ELF-1 (cell line): ENCODE measurements at regions not wholly inside any gene's neighbourhood (a gene's known extent, or its start where the extent isn't known, plus 50 kb on each side); places are given as distances from the start of the nearest gene placed in this dataset.

ENCODE experiments used
- DNase-seq: peaks from one replicate; pipeline ENCODE4 v3.0.0-alpha.2; 2016; ENCODE audit warnings: low read depth, low spot score

GRCh38 chr7:155930061-155930460 is 117.8 kb upstream of the SHH start:
- DNase-seq: no peak

DNA sequence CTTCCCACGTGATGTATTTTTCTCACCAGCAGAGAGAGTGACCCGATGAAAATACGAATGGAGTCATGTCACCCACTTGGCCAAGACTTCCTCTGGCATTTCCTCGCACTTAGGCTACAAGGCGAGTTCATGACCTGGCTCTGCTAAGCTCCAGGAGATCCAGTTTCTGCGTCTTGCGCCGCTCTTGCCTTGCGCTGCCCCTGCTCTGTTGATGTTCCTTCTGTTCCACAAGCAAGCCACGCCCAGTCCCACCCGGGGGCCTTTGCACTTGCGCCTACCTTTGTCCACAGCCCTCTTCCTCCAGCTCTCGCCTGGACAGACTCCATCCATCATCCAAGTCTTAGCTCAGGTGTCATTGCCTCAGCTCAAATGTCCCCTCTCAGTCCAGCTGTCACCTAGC is 116.3 kb upstream of the SHH start:
- peak; percentile 49 for DNase-seq

- DNase-seq: no peak
Observed at GRCh38 chr7:155927905-155928304, 115.6 kb upstream of the SHH start.

GRCh38 chr7:155925682-155926081 is 113.4 kb upstream of the SHH start:
- no peak for DNase-seq

DNA sequence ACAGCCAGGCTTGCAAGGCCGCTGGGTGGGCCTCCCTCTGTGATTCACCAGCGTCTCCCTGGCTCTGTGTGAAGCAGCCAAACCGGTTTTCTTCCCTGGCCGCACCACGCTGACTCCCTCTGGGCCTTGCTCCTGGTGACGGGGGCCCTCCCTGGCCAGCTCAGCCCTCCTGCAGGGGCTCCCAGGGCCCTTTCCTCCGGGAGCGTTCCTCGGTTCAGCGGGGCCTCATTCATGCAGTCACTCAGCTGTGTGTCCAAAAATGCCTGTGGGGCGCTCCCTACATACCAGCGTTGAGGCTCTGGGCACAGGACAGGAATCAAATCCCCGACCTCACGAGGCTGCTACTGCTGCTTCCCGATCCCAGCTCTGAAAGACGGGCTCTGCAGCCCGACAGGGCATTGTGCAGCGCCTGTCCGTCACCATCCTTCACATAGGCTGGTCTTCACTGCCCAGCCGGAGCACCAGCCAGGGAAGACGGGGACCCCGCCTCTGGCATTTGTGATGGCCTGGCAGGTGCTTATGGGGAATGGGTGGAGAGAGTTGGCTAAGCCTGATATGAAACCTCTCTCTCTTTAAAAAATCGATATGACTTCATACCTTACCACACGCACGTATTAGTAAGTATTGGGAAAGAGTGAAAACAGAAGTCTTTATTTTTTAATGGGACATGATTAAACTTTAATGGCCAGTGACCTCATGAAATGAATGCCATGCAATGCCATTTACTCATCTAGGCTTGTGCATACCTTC is 110.0 kb upstream of the SHH start:
- peak; percentile 66 for DNase-seq

DNA sequence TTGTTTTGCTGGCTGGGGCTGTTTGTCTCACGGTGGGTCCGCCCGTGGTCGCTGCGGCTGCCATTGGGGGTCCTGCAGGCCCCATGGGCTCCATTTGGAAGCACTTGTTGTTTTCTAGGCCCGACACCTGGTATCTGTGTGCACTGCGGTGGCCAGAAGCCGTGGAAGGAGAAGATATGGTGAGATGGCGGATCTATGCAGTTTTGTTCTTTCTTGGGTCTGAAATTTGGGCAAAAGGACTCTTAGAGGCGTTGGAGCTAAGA is 109.5 kb upstream of the SHH start:
- DNase-seq: no peak

DNA sequence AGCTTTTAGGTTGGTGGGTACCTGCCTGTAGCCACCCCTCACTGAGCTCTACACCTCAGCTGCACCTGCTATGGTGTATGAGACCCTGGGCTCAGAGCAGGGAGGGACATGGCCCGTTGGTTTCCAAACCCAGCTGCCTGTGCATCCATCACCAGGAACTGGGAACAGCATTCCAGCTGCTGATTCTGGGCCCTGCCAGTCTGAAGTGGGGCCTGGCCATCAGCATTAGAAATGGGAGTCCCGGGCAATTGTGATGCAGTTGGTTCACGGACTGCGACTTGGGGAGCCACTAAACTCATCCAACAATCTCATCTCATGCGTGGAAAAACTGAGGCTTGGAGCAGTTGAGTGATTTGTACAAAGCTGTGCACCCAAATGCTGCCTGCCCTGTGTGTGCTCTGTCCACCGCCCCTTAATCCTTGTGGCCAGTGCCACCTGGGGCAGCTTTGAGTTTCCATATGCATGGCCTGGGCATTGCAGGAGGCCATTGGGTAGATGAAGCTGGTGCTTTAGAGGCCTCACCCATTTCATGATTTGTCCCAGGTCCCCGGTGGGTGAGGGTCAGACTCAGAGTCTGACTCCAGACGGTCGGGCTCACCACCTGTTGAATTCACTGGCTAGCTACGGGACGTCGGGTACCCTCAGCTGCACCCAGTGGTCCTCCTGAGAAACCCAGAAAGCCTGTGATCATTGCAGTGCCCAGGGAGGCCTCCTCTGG is 109.0 kb upstream of the SHH start:
- no peak for DNase-seq

- no peak for DNase-seq
Observed at GRCh38 chr7:155920068-155920461, 107.8 kb upstream of the SHH start.

GRCh38 chr7:155919391-155920067 is 107.3 kb upstream of the SHH start:
- no peak for DNase-seq

- DNase-seq: no peak
Observed at GRCh38 chr7:155918720-155919390, 106.6 kb upstream of the SHH start.

DNA sequence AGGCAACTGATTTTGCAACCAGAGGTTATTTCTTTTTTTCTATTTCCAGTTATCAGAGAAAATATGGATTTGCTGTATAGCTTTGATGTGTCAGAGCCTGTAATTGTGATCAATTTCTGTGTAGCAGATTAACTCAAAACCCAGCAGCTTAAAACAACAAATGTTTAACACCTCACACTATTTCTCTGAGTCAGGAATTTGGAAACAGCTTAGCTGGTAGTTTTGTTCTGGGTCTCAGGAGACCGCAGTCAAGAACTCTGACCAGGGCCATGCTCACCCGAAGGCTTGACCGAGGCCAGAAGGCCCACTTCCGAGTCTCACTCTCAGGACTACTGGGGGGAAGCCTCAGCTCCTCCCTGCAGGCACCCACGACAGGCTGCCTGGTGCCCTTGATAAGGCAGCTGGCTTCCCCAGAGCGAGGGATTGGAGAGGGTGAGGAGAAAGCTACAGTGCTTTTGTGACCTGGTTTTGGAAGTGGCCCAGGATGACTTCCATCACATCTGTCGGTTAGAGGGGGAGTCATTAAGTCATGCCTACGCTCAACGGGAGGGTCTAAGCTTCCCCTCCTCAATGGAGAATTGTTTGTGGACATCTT is 105.7 kb upstream of the SHH start:
- no peak for DNase-seq

- no peak for DNase-seq
Observed at GRCh38 chr7:155916926-155917655, 104.8 kb upstream of the SHH start.

DNA sequence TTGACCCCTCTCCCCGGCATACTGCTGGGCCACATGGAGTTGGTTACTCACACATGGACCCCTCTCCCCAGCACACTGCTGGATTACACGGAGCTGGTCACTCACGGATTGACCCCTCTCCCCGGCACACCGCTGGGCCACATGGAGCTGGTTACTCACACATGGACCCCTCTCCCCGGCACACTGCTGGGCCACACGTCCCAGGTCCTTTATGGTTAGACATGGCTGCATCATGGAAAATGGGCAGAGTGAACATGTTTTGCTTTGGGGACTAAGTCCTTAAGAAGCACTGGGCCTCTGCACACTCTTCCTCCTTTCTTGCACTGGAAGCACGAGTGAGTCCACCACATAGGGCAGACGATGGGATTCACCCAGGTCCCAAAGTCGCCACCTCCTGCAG is 102.1 kb upstream of the SHH start:
- no peak for DNase-seq

DNA sequence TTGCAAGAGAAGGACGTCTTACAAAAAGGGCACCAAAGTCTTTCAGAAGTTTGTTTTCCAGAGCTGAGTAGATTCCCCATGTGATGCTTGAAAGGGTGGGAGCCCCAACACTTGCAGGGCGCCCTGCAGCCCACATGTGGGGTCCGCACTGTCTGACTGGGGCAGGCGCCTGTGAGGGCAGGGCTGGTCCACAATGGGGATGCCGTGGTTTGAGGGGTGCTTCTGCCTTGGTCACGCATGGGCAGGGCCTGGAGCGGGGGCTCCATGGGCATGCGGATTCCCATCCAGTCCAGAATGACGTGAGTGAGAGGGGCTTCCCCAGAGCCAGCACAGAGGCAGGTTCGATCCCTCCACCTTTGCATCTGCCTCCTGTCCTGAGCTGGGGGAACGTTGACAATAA is 101.5 kb upstream of the SHH start:
- no peak for DNase-seq

DNA sequence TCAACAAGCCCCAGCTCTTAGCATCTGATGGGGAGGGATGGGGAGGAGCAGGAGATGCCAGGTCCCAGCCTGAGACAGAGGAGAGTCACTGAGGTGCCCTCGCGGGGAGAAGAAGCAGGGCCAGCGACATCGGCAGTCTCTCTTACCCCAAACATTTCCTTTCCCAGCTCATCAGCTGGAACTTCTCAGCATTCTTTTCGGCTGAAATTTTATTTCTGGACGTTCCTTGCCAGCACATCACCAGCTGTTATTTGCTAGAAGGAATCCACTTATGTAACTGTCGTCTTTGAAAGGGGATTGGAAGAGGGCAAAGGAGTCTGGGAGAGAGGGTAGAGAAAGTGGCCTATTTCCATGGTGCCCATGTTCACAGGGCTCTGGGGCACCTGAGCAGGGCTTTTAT is 101.0 kb upstream of the SHH start:
- DNase-seq: no peak

- DNase-seq: no peak
Observed at GRCh38 chr7:155911471-155912105, 99.3 kb upstream of the SHH start.

- DNase-seq: peak; percentile 9
Observed at GRCh38 chr7:155908385-155908784, 96.1 kb upstream of the SHH start.

- no peak for DNase-seq
Observed at GRCh38 chr7:155907450-155908200, 95.4 kb upstream of the SHH start.

DNA sequence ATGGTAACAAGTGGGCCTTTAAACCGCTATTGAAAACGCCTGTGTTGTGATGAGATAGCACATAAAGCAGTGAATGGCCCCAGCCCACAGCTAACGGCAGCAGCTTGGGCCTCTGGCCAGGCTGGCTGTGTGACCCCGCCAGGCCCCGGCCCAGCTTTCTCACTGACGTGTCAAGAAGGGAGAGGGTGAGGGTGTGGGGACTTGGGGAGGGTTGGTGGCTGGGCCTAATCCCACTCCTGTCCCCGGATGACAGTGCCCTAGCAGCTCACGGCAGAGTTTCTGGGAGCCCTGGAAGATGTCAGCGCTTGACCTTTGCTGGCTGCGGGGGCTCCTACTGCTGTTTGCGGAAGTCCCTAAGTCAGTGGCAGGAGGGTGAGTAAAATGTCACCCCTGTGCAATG is 88.9 kb upstream of the SHH start:
- no peak for DNase-seq

GRCh38 chr7:155899596-155899995 is 87.3 kb upstream of the SHH start:
- DNase-seq: no peak
